ENCODE measurements at regions not wholly inside any gene's neighbourhood (a gene's known extent, or its start where the extent isn't known, plus 50 kb on each side); places are given as distances from the start of the nearest gene placed in this dataset.

DNA sequence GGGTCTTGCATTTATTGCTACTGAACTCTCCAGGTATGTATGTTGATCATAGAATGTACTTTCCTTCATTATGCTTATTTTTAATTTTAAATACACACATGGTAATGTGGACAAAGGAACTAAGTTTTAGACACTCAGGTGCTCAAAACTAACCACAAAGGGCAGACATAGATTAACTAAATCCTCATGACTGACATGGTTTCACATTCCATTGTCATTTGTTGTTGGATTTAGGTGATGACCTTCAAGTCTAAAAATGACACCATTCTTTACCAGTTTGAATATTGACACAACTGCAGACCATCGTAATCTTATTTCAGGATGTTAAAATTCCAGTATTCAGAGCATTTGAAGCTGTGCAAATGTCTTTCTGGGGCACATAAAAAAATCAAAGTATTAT, 128.4 kb downstream of the BBS10 start:
- no peaks in the 10 kb centered on the region for H3K9me3 Mint-ChIP-seq
- DNase-seq: no peak

DNA sequence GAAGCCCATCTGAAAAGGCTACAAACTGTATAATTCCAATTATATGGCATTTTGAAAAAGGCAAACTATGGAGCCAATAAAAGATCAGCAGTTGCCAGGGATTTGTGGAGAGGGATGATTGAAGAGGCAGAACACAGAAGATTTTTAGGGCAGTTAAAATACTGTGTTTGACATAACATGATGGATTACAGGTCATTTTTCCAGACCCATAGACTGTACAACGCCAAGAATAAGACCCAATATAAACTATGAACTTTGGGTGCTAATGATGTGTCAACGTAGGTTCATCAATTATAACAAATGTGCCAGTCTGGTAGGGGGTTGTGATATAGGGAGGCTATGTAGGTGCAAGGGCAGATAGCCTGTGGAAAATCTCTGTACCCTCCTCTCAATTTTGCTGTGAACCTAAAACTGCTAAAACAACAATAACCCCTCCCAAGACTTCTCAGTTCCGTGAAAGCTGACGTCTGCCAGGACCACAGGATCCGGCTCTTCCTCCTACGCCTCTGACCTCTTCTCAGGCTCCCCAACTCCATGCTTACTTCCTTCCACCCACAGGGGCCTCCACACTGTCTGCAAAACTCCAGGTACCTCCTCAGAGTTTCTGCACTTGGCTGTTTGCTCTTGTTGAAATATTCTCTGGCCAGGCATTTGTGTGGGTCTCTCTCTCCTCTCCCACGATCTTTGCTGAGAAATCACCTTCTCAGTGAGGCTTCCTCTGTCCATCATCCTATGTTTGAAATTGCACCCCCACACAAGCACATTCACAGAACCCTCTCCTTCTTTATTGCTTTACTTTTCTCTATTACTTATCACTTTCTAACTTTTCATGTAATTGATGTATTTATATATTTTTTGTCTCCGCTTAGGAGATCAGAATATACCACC, 131.4 kb downstream of the BBS10 start:
- no peak overlapping the region for H3K27ac Mint-ChIP-seq
- no peaks in the 10 kb centered on the region for H3K9me3 Mint-ChIP-seq
- H3K36me3 ChIP-seq (ENCODE audit: control insufficient read depth, insufficient read depth, low read length): no peaks in the 10 kb centered on the region
- TF ChIP-seq, protein P1, sequence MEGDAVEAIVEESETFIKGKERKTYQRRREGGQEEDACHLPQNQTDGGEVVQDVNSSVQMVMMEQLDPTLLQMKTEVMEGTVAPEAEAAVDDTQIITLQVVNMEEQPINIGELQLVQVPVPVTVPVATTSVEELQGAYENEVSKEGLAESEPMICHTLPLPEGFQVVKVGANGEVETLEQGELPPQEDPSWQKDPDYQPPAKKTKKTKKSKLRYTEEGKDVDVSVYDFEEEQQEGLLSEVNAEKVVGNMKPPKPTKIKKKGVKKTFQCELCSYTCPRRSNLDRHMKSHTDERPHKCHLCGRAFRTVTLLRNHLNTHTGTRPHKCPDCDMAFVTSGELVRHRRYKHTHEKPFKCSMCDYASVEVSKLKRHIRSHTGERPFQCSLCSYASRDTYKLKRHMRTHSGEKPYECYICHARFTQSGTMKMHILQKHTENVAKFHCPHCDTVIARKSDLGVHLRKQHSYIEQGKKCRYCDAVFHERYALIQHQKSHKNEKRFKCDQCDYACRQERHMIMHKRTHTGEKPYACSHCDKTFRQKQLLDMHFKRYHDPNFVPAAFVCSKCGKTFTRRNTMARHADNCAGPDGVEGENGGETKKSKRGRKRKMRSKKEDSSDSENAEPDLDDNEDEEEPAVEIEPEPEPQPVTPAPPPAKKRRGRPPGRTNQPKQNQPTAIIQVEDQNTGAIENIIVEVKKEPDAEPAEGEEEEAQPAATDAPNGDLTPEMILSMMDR (conservative IDR thresholded peaks at IDR 0.05): no peak
- no peak overlapping the region for H3K4me3 Mint-ChIP-seq
- H3K9me3 ChIP-seq (ENCODE audit: control insufficient read depth, low read length): no peaks in the 10 kb centered on the region
- no peaks in the 10 kb centered on the region for H3K4me1 ChIP-seq (ENCODE audit: control insufficient read depth, insufficient read depth, low read length)
- no peaks in the 10 kb centered on the region for H3K27me3 Mint-ChIP-seq (ENCODE audit: insufficient read depth)
- peak overlapping the region; percentile 32 for H3K27ac ChIP-seq (ENCODE audit: low read depth, low read length)
- H3K9ac ChIP-seq (ENCODE audit: extremely low read depth, low read length, poor library complexity, severe bottlenecking): no peak overlapping the region
- no peaks in the 10 kb centered on the region for H3K27me3 ChIP-seq (ENCODE audit: control insufficient read depth, insufficient read depth, low read length, poor library complexity, severe bottlenecking)
- no peak for DNase-seq
- H3K4me1 Mint-ChIP-seq: no peaks in the 10 kb centered on the region
- no peak overlapping the region for H3K4me3 ChIP-seq (ENCODE audit: low read length)
- H3K36me3 Mint-ChIP-seq (ENCODE audit: low read depth): no peaks in the 10 kb centered on the region
- WGBS, 2 experiments (ENCODE audit: insufficient coverage in 1 of 2, insufficient read length in 1 of 2): 80 to 88% methylated on average over 3 to 7 of the region's 8 CpGs

More for the DNA sequence above, 128.4 kb downstream of the BBS10 start:
- Histone ChIP-seq H3K27ac (ENCODE audit: low read depth, low read length) (no peak overlapping the region), H3K9ac (ENCODE audit: extremely low read depth, low read length, poor library complexity, severe bottlenecking) (no peak overlapping the region), H3K27me3 (ENCODE audit: control insufficient read depth, insufficient read depth, low read length, poor library complexity, severe bottlenecking) (no peaks in the 10 kb centered on the region), H3K4me3 (ENCODE audit: low read length) (no peak overlapping the region), H3K4me1 (ENCODE audit: control insufficient read depth, insufficient read depth, low read length) (no peaks in the 10 kb centered on the region), H3K9me3 (ENCODE audit: control insufficient read depth, low read length) (no peaks in the 10 kb centered on the region), H3K36me3 (ENCODE audit: control insufficient read depth, insufficient read depth, low read length) (no peaks in the 10 kb centered on the region)
- H3K27ac Mint-ChIP-seq: no peak overlapping the region
- whole genome bisulfite sequencing, 2 experiments (ENCODE audit: insufficient coverage in 1 of 2, insufficient read length in 1 of 2): 96 to 100% methylated on average over 1 of the region's 1 CpG
- no peak overlapping the region for H3K4me3 Mint-ChIP-seq
- H3K27me3 Mint-ChIP-seq (ENCODE audit: insufficient read depth): no peaks in the 10 kb centered on the region
- no peaks in the 10 kb centered on the region for H3K4me1 Mint-ChIP-seq
- TF ChIP-seq, protein P1 (conservative IDR thresholded peaks at IDR 0.05): no peak
- H3K36me3 Mint-ChIP-seq (ENCODE audit: low read depth): no peaks in the 10 kb centered on the region

DNA sequence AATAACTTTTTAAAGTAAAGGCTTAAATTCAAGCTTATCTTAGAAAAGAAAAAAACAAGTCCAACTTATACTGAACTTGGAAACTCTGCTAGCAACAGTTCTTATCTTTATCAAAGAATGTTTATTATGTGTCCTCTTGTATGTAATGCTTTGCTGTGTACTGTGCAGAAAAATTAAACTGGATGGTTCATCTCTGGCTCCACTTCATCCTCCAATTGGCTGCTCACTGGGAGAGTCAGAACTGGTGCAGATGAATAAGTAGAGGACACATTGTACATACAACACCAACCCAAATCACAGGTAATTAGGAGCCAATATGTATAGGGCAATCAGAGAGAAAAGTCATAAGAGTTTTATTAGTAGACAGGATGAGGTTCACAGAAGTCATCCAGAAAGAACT, 123.6 kb upstream of the NAP1L1 start:
- H3K9ac ChIP-seq (ENCODE audit: extremely low read depth, low read length, poor library complexity, severe bottlenecking): no peak overlapping the region
- TF ChIP-seq, protein P1 (conservative IDR thresholded peaks at IDR 0.05): no peak
- Mint-ChIP-seq H3K9me3 (peaks cover 6% of the 10 kb centered on the region), H3K4me1 (no peaks in the 10 kb centered on the region), H3K27me3 (ENCODE audit: insufficient read depth) (no peaks in the 10 kb centered on the region), H3K27ac (no peak overlapping the region), H3K4me3 (no peak overlapping the region), H3K36me3 (ENCODE audit: low read depth) (no peaks in the 10 kb centered on the region)
- no peaks in the 10 kb centered on the region for H3K4me1 ChIP-seq (ENCODE audit: control insufficient read depth, insufficient read depth, low read length)
- no peaks in the 10 kb centered on the region for H3K27me3 ChIP-seq (ENCODE audit: control insufficient read depth, insufficient read depth, low read length, poor library complexity, severe bottlenecking)
- no peak overlapping the region for H3K27ac ChIP-seq (ENCODE audit: low read depth, low read length)
- no peaks in the 10 kb centered on the region for H3K36me3 ChIP-seq (ENCODE audit: control insufficient read depth, insufficient read depth, low read length)
- no peak for DNase-seq
- H3K9me3 ChIP-seq (ENCODE audit: control insufficient read depth, low read length): peaks cover under 1% of the 10 kb centered on the region
- no peak overlapping the region for H3K4me3 ChIP-seq (ENCODE audit: low read length)

Data from endodermal cell (in vitro differentiated cells).